ENCODE measurements at regions not wholly inside any gene's neighbourhood (a gene's known extent, or its start where the extent isn't known, plus 50 kb on each side); places are given as distances from the start of the nearest gene placed in this dataset.

DNA sequence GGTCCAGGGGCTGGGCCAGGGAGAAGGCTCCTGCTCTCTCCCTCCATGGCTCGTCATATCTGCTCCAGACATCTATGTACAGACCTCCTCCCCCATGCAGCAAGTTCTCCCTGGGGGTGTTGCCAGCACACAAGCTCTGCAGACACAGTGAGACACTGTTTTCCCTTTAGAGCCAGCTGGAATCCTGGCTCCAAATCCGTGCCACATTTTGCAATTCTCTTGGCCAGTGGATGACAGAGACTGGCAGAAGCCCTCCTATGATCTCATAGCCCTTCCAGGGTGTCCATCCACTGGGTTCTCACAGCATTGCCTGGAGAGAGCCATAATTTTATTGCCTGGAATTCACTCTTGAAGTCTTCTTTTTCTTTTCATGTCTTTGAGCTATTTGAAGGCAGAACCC, 203.9 kb downstream of the TLE3 start:
- DNase-seq (ENCODE audit: low read depth): no peak

DNA sequence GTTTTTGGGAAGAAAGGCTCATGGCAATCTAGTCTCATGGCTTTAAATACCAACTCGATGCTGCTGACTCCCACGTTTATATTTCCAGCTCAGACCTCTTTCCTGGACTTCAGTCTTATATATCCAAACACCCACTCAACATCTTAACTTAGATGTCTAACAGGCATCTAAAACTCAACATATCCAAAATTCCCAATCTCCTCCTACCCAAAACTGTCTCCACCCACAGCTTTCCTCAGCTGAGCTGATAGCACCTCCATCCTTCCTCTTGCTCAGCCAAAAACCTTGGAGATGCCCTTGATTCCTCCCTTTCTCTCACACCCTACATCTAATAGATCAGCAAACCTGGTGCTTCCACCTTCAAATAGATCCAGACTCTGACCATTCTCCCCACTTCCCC, 202.5 kb downstream of the TLE3 start:
- DNase-seq (ENCODE audit: low read depth): no peak

GRCh38 chr15:69896606-69897005, 201.1 kb downstream of the TLE3 start:
- no peak for DNase-seq (ENCODE audit: low read depth)

- no peak for DNase-seq (ENCODE audit: low read depth)
Observed at GRCh38 chr15:69897061-69897460, 200.7 kb downstream of the TLE3 start.

DNA sequence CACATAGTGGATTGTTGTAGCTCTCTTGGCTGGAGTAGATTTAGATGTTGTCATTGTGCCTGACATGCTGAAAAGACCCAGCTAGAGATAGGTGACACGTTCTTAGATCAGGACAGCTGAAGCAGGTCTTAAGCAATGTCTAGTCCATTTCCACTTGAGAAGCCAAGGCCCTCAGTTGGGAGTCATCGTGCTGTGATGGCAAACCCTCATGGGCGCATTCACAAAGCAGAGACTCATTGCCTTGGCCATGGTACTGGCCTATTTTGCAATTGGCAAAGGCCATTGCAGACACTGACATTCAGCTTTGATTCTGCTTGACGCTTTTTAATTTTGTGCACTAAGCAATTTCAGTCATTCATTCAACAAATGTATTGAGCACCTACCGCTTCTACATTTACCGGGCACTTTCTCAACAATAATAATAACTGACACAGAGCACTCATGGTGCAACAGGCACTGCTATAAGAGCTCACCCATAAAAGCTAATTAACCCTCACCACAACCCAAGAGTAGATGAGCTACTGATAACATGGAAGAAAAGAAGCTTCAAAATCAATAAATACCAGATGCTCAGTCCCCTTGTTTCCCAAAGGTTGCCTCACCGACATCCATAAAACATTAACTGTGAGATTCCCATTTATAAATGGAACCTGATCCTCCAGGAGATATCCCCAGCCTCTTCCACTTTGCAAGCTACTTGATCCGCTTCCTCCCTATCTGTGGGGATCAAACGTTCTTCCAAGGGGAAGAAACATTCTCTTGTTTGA, 200.1 kb downstream of the TLE3 start:
- DNase-seq (ENCODE audit: low read depth): no peak

DNA sequence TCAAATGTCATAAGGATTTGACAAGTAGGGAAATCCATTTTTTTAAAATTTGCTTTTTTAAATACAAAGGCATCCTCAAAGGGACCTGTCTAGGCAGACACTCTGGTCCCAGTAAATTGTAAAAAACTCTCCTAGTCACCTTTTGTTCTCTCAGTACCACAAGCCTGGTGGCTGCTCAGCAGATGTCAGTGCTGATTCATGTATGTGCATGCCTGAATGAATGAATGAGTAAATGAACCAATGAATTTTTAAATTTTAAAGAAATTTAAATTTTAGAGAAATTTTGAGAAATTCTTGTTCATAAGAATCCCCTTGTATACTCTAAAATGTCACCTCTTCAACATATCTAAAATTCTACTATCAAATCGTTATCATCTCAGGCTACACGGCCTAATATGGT, 199.5 kb downstream of the TLE3 start:
- DNase-seq (ENCODE audit: low read depth): no peak

DNA sequence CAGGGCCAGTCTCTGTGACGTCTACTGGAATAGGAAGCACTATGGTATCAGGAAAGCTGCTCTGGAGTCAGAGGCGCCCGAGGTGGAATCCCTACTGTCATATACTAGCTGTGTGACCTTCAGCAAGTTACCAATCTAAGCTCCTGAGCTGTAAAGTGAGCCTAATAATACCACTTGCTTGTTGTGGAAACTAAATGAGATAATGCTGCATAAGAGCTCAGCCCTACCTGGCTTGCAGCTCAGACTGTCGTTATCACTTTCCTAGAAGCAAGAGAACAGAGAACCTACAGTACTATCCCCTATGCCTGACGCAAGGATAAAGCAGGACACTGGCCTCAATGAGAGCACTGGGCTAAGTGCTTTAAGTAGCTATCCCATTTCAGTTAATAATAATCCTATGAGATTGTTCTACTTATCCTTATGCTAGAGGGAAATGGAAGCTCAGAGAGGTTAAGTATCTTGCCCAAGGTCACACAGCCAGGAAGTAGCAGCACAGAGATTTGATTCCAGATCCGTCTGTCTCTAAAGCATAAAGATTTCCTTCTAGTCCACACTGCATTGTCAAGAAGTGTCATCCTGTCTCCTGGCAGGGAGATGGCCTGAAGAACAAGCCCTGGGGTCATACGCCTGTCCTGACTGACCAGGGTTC, 195.2 kb downstream of the TLE3 start:
- no peak for DNase-seq (ENCODE audit: low read depth)

DNA sequence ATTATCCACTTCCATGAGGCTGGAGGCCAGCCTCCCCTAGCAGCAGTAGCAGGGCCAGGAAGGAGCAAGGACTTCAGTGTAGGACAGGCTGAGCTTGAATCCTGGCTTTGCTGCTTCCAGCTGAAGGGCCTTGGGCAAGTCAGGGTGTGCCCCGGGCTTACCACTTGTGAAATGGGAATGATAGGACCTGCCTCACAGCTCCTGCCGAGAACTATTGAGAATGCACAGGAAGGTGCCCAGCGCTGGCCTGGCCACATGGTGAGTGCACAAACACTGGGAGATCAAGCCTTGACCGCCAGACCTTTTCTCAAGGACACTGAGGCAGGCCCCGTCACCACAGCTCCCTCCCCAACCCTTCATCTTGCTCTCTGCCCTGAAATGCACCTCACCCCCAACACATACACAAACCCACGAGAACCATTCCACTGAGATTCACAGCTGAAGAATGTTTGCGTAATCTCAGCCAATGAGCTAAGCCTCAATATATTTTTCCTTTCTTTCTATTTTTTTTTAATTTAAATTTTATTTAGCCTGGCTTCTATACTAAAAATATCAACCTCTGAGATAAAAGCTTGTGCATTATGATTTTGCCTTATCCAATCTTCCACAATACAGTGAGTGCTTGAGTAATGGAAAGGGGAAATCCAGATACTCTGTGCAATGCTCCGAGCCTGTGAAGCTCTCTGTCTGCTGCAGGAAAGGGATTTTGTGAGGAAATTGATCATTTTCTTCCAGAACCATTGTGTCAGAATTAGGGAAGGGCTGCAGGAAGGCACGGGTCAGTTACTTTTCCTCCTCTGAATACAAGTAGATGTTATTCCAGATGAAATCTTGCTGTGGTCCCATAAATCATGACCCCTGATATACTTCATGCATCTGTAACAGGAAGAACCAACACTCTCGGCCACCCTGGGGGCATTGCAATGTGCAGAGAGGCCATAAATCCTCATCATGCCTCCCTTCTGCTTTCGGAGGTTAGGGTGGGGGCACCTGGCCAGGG, 193.9 kb downstream of the TLE3 start:
- DNase-seq (ENCODE audit: low read depth): no peak

- DNase-seq (ENCODE audit: low read depth): no peak
Observed at GRCh38 chr15:69906256-69907185, 191.2 kb downstream of the TLE3 start.

DNA sequence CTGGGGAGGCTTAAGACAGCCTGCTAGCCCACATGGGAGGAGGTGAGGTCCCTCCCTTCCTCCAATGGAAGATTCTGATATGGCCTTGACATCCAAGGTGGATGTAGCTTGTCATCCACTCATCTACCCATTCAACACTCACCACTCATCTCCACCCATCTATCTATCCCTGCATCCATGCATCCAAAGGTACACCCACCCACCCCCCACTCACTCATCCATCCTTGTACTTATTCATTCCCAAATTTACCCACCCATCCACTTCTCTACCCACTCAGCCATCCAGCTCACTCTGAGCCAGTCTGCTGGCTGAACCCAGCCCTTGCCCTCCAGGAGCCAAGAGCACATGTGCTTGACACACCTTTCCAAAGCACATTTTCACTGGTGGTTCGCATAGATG, 189.7 kb downstream of the TLE3 start:
- DNase-seq (ENCODE audit: low read depth): no peak

DNA sequence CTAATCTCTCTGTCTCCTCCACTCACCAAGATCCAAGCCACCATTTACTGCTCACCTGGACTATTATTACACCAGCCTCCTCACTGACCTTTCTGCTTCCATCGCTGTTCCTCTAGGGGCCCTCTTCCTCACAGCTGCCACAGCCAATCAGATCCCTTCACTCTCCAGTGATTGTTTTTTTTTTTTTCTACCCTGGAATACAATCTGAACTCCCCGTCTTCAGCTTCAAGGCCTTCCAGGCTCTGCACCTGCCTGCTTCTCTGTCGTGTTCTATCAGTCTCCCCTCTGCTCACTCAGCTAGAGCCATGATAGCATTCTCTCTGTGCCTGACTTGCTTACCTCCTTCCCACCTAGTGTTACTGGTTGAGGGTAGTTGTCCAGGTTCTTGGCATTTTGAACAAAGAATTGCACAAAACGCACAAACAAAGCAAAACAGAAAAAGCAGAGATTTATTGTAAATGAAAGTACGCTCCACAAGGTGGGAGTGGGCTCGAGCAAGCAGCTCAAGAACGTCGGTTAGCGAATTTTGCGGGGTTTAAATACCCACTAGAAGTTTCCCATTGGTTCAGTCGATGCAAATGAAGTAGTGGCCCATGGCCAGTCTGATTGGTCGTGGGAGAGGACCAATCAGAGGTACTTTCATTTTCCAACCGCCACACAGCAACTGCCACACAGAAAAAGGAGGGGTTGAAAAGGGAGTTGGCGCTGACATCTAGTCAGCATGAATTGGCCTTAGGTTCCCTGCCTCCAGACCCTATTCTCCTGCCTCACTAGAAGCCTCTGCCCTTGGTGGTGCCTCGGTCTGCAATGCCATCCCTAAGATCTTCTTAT, 188.9 kb downstream of the TLE3 start:
- no peak for DNase-seq (ENCODE audit: low read depth)

DNA sequence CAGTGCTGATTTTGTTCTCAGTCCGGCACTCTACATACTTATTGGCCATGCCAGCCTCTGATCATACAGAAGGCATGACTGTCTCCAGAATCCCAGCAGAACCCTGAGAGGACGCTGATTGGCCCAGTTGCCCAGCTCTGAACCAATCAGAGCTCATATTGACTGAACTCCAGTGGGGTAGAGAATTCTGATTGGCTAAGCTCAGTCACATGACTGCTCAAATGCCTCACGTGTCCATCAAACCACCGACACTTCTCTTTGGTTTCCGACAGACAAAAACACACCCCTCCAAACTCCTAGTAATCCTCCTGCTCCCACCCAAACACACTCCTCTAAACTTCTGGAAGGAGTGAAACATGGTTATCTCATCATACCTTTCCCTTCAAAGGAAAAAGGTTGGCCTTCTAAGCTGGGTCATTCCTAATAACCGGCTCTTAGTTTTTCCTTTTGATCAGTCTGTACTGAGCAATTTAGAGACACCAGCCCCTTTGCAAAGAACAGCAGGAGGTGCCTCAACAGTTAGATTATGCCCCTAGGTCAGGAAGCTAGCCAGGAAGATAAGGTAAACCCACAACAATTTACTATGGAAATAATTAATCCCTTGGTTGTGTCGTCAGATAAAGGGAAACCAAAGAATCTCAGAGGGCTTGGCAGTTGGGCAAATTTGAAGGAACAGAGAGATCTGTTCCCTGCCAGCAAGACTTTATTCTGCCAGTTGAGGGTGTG, 187.8 kb downstream of the TLE3 start:
- DNase-seq (ENCODE audit: low read depth): no peak

- no peak for DNase-seq (ENCODE audit: low read depth)
Observed at GRCh38 chr15:69910514-69910913, 187.2 kb downstream of the TLE3 start.

GRCh38 chr15:69912116-69912515, 185.6 kb downstream of the TLE3 start:
- no peak for DNase-seq (ENCODE audit: low read depth)

DNA sequence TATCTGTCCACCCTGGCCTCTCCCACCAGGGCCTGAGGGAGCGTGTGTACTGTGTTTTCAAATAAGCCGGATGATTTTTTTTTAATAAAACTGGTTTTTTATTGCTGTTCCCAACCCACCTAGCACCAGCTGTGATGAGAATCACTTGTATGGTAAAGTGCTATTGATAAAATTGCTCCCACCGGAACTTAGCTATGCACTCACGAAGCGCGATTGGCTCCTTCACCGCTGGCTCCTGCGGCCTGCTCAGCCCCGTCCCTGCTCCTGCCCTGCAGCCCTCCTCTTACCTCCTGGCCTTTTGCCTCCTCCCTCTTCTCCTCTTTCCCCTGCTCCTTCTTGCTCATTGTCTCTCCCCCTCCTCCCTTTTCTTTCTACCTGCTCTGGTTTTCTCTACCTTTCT, 183.7 kb downstream of the TLE3 start:
- DNase-seq (ENCODE audit: low read depth): no peak

GRCh38 chr15:69914960-69915359, 182.8 kb downstream of the TLE3 start:
- no peak for DNase-seq (ENCODE audit: low read depth)

DNA sequence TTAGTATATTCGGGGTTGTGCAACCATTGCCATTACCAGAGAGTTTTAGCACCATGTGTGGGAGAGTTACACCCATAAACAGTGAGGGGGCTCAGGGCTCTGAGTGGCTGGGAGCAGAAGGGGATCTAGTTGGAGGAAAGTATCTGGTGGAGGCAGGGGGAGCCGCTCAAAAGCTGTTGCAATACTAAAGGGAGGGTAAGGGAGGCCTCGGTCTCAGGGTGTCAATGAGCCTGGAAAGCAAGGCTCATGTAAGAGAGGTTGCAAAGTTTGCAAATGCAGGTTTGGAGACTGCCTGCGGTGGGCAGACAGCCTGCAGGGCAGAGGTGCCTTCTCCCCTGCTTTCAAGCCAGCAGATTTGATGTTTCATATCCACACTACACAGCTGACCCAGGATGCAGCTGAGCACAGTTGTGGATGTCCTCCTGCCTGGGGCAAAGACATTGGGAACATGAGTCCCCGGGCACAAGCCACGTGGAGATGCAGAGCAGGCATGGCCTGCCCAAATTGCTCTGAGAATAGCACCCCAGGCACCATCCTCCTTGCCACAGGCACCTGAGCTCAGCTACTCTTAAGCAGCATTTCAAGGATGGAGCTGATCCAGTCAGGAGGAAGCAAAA, 181.4 kb downstream of the TLE3 start:
- DNase-seq (ENCODE audit: low read depth): no peak

DNA sequence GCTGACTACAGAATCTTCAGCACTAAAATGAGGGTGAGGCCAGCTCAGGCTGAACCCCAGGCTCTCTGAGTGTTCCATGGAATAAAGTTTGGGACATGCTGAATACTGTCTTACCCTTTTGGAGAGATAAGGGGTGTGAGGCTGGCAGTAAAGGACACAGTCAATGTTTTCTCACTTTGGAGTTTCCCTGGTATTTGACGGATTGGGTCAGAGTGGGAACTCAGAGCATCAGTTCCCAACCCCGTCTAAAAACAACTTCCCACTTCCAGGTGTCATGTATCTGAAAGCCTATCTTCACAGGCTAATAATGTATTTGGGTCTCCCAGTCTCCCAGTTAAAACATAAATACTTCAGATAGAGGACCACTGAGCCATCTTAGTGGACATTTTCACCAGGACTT, 180.7 kb downstream of the TLE3 start:
- DNase-seq (ENCODE audit: low read depth): no peak

GRCh38 chr15:69919816-69920215, 177.9 kb downstream of the TLE3 start:
- DNase-seq (ENCODE audit: low read depth): no peak

GRCh38 chr15:69920221-69920620, 177.5 kb downstream of the TLE3 start:
- no peak for DNase-seq (ENCODE audit: low read depth)
